Nephron (organoid): ENCODE measurements at regions not wholly inside any gene's neighbourhood (a gene's known extent, or its start where the extent isn't known, plus 50 kb on each side); places are given as distances from the start of the nearest gene placed in this dataset.
"Not testable (repeated sequence)": the region's sequence is repeated elsewhere in the genome, so short reads cannot be mapped to it uniquely, and the experiment has no call there.

Experiments used
- H3K27ac Mint-ChIP-seq, 3 experiments: 2 replicates each; pipeline ENCODE4 v1.8.0; 2020; ENCODE audit warnings: mixed read lengths in 3 of 3, mild to moderate bottlenecking in 2 of 3, moderate library complexity in 1 of 3
- H3K27me3 Mint-ChIP-seq: 2 replicates; pipeline ENCODE4 v1.8.0; 2021; ENCODE audit warnings: low read depth, mild to moderate bottlenecking, moderate library complexity, mixed read lengths
- H3K36me3 Mint-ChIP-seq: 2 replicates; pipeline ENCODE4 v1.8.0; 2020; ENCODE audit warnings: low read depth, mixed read lengths
- H3K4me1 Mint-ChIP-seq: 2 replicates; pipeline ENCODE4 v1.8.0; 2020; ENCODE audit warnings: mixed read lengths
- H3K4me3 Mint-ChIP-seq, 3 experiments: 2 replicates each; pipeline ENCODE4 v1.8.0; 2020; ENCODE audit warnings: mild to moderate bottlenecking in 3 of 3, mixed read lengths in 3 of 3, moderate library complexity in 2 of 3
- H3K9me3 Mint-ChIP-seq: 2 replicates; pipeline ENCODE4 v1.8.0; 2020; ENCODE audit warnings: mixed read lengths
- TF ChIP-seq, protein P1 (sequence below), 3 experiments: fragments of 200-600 bp; sonication (generic); IDR thresholded peaks; one replicate each; pipeline ENCODE4 v1.5.0; 2021; ENCODE audit warnings: antibody characterized with exemption in 3 of 3; ENCODE audit not compliant: unreplicated experiment in 3 of 3

DNA sequence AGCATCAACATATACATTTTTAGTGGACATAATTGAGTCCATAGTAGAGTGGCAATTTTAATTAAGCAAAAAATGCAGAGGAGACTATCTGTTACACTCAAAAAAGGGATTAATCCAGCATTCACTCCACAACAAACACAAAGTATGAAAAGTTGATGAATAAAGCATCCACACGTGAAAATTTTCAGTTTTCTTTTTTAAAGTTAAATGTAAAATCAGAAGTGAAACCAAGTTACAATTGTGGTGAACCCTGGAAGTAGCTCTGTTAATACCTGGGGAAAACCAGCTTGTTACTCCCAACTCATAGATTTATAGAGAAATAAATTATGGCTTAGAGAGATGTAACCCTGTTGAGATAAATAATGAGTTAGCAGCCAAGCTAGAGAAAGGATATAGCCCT, 807.8 kb downstream of the TRIB2 start:
- TF ChIP-seq, protein P1, sequence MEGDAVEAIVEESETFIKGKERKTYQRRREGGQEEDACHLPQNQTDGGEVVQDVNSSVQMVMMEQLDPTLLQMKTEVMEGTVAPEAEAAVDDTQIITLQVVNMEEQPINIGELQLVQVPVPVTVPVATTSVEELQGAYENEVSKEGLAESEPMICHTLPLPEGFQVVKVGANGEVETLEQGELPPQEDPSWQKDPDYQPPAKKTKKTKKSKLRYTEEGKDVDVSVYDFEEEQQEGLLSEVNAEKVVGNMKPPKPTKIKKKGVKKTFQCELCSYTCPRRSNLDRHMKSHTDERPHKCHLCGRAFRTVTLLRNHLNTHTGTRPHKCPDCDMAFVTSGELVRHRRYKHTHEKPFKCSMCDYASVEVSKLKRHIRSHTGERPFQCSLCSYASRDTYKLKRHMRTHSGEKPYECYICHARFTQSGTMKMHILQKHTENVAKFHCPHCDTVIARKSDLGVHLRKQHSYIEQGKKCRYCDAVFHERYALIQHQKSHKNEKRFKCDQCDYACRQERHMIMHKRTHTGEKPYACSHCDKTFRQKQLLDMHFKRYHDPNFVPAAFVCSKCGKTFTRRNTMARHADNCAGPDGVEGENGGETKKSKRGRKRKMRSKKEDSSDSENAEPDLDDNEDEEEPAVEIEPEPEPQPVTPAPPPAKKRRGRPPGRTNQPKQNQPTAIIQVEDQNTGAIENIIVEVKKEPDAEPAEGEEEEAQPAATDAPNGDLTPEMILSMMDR (IDR thresholded peaks at IDR 0.05; ENCODE audit: unreplicated experiment in 3 of 3): no peak
- no peaks in the 10 kb centered on the region for H3K36me3 Mint-ChIP-seq
- H3K27me3 Mint-ChIP-seq: no peaks in the 10 kb centered on the region
- H3K4me3 Mint-ChIP-seq: no peak overlapping the region
- H3K9me3 Mint-ChIP-seq: no peaks in the 10 kb centered on the region
- no peak overlapping the region for H3K27ac Mint-ChIP-seq
- peaks cover 15% of the 10 kb centered on the region for H3K4me1 Mint-ChIP-seq

DNA sequence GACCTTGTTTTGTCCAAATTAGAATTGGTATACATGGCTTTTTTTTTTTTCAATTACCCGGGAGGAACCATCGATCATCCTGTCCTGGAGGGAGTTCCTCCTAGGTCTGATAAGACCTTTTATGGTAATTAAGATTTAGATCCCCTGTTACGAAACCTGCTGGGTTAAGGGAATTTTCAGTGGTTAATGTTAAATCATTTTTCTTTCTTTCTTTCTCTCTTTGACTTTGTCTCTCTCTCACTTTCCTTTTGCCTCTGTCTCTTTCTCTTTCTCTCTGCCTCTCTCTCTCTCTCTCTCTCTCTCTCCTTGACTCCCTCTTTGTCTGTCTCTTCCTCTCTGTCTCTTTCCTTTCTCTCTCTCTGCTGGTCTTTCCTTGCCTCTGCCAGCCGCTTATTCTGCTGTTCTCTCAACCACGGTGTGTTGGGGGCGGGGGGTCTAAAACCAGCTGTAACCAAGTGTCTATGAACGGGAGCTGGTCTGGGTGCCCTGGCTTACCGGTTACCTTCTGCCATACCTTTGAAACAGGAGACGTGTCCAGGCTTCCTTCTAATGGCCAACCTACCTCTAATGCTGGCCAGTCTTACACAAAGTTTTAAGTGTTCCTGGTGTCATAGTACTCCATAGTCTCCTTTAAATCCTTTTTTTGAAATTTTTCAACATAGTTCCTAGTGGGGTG, 815.1 kb downstream of the TRIB2 start:
- H3K4me3 Mint-ChIP-seq: peak overlapping the region in 1 of 3 experiments; percentile 2
- not testable (repeated sequence) for H3K27me3 Mint-ChIP-seq, H3K36me3 Mint-ChIP-seq, H3K9me3 Mint-ChIP-seq, H3K4me1 Mint-ChIP-seq, H3K27ac Mint-ChIP-seq

DNA sequence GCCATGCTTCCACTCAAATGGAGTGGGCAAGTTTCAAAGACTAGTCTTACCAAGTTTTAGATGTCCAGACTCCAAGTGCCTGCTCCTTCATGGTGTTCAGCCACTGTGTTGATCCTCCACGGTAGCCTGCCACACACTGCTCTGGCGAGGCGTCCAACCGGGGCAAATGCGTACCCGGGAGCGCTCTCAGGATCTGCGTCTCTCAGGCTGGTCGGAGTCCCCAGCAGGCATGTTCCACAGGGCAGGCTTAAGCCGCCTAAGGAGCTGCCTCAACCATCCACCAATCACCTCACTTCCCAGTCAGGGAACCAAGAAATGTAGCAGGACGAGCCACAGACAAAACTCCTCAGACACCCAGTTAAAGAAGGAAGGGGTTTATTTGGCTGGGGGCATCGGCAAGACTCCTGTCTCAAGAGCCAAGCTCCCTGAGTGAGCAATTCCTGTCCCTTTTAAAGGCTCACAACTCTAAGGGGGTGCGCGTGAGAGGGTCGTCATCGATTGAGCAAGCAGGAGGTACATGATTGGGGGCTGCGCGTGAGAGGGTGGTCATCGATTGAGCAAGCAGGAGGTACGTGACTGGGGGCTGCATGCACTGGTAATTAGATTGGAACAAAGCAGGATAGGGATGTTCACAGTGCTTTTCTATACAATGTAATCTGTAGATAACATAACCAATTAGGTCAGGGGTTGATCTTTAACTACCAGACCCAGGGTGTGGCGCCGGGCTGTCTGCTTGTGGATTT, 816.2 kb downstream of the TRIB2 start:
- not testable (repeated sequence) for H3K4me3 Mint-ChIP-seq, H3K9me3 Mint-ChIP-seq, H3K27me3 Mint-ChIP-seq, H3K4me1 Mint-ChIP-seq, H3K36me3 Mint-ChIP-seq, H3K27ac Mint-ChIP-seq

DNA sequence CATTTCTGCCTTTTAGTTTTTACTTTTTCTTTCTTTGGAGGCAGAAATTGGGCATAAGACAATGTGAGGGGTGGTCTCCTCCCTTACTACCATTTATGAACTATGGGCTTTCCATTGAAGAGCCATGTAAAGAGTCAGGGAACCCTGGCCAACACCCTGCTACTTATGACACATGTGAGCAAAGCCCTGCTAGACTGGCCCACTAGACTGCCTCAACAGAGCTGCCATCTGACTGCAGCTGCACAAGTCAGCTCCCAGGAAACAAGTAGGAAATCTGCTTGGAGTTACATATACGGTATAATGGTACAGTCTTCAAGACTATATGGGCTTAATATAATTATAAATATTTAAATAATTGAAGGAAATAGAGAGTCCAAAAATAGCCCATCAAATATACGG, 816.8 kb downstream of the TRIB2 start:
- peaks cover 3% of the 10 kb centered on the region for H3K27me3 Mint-ChIP-seq
- no peak overlapping the region for H3K27ac Mint-ChIP-seq
- TF ChIP-seq, protein P1 (IDR thresholded peaks at IDR 0.05; ENCODE audit: unreplicated experiment in 3 of 3): no peak
- H3K9me3 Mint-ChIP-seq: peaks cover 3% of the 10 kb centered on the region
- H3K4me3 Mint-ChIP-seq: no peak overlapping the region
- no peaks in the 10 kb centered on the region for H3K36me3 Mint-ChIP-seq
- no peaks in the 10 kb centered on the region for H3K4me1 Mint-ChIP-seq

- Mint-ChIP-seq H3K27ac (no peak overlapping the region), H3K4me1 (no peaks in the 10 kb centered on the region), H3K36me3 (no peaks in the 10 kb centered on the region), H3K9me3 (peaks cover 3% of the 10 kb centered on the region), H3K4me3 (no peak overlapping the region), H3K27me3 (peaks cover 3% of the 10 kb centered on the region)
- TF ChIP-seq, protein P1 (IDR thresholded peaks at IDR 0.05; ENCODE audit: unreplicated experiment in 3 of 3): no peak
Measured at GRCh38 chr2:13536941-13537340, 820.2 kb downstream of the TRIB2 start.

DNA sequence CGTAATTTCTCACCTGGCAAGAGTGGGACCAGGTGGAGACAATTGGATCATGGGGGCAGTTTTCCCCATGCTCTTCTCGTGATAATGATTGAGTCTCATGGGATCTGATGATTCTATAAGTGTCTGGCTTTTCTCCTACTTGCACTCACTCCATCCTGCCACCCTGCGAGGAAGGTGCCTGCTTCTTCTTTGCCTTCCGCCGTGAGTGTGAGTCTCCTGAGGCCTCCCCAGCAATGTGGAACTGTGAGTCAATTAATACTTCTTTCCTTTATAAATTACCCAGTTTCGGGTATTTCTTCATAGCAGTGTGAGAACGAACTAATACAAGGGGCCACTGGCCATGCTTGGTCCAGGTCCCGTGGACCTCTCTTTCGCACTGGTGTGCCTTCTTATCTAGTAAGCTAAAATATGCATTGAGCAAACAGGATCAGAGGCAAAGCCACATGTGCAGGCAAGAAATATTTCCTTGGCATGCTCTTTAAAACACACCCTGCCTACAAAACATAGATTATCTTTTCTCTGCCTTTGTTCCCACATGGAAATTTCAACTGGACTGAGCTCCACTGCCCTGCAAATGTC, 821.1 kb downstream of the TRIB2 start:
- no peak overlapping the region for H3K27ac Mint-ChIP-seq
- H3K4me3 Mint-ChIP-seq: no peak overlapping the region
- H3K27me3 Mint-ChIP-seq: peaks cover 3% of the 10 kb centered on the region
- no peaks in the 10 kb centered on the region for H3K36me3 Mint-ChIP-seq
- TF ChIP-seq, protein P1 (IDR thresholded peaks at IDR 0.05; ENCODE audit: unreplicated experiment in 3 of 3): no peak
- H3K9me3 Mint-ChIP-seq: peaks cover 3% of the 10 kb centered on the region
- H3K4me1 Mint-ChIP-seq: no peaks in the 10 kb centered on the region
